SK-N-SH treated with all-trans-retinoic acid at 6 μM for 48 hours (cell line): ENCODE measurements at regions not wholly inside any gene's neighbourhood (a gene's known extent, or its start where the extent isn't known, plus 50 kb on each side); places are given as distances from the start of the nearest gene placed in this dataset.

ENCODE experiments used
- ATAC-seq: fragments of 200-7000 bp; cut with Tn5 transposase; 3 replicates; pipeline ENCODE4 v1.9.1; 2020; ENCODE audit warnings: mild to moderate bottlenecking, moderate library complexity
- ARNTL ChIP-seq: fragments of 450-650 bp; formaldehyde crosslinking; IDR thresholded peaks from 2 replicates; pipeline ENCODE4 v1.5.0; 2020; ENCODE audit warnings: low read depth, mild to moderate bottlenecking, moderate library complexity, borderline replicate concordance
- BACH2 ChIP-seq: fragments of 250-450 bp; sonication (Bioruptor Pico); IDR thresholded peaks from 2 replicates; pipeline ENCODE4 v1.9.0; 2021; ENCODE audit warnings: mild to moderate bottlenecking, borderline replicate concordance
- CSDC2 ChIP-seq: fragments of 250-450 bp; sonication (Bioruptor Pico); IDR thresholded peaks from 2 replicates; pipeline ENCODE4 v1.5.0; 2020; ENCODE audit warnings: mild to moderate bottlenecking, moderate library complexity
- ESRRG ChIP-seq: fragments of 250-450 bp; sonication (Bioruptor Pico); IDR thresholded peaks from 2 replicates; pipeline ENCODE4 v1.6.1; 2021; ENCODE audit warnings: mild to moderate bottlenecking
- GLIS3 ChIP-seq: fragments of 250-450 bp; sonication (Bioruptor Pico); IDR thresholded peaks from 2 replicates; pipeline ENCODE4 v1.5.0; 2020; ENCODE audit warnings: mild to moderate bottlenecking, moderate library complexity
- ISL1 ChIP-seq: fragments of 250-450 bp; sonication (Bioruptor Pico); IDR thresholded peaks from 2 replicates; pipeline ENCODE4 v2.1.2; 2022; ENCODE audit warnings: mild to moderate bottlenecking, moderate library complexity
- OSR1 ChIP-seq: fragments of 250-450 bp; sonication (Bioruptor Pico); IDR thresholded peaks from 2 replicates; pipeline ENCODE4 v1.8.0; 2022; ENCODE audit warnings: moderate library complexity, mild to moderate bottlenecking, inconsistent platforms
- PPARA ChIP-seq: fragments of 250-450 bp; sonication (Bioruptor Pico); IDR thresholded peaks from 2 replicates; pipeline ENCODE4 v1.5.0; 2020; ENCODE audit warnings: mild to moderate bottlenecking, borderline replicate concordance
- RARB ChIP-seq: fragments of 250-450 bp; sonication (Bioruptor Pico); IDR thresholded peaks from 2 replicates; pipeline ENCODE4 v1.8.0; 2021; ENCODE audit warnings: mild to moderate bottlenecking, moderate library complexity
- SNAI2 ChIP-seq: fragments of 250-450 bp; sonication (Bioruptor Pico); IDR thresholded peaks from 2 replicates; pipeline ENCODE4 v1.5.0; 2020; ENCODE audit warnings: mild to moderate bottlenecking, moderate library complexity
- TCF4 ChIP-seq: fragments of 250-450 bp; sonication (Bioruptor Pico); IDR thresholded peaks from 2 replicates; pipeline ENCODE4 v1.8.0; 2021; ENCODE audit warnings: mild to moderate bottlenecking, moderate library complexity, borderline replicate concordance
- TOX ChIP-seq: fragments of 250-450 bp; sonication (Bioruptor Pico); IDR thresholded peaks from 2 replicates; pipeline ENCODE4 v1.8.0; 2021; ENCODE audit warnings: mild to moderate bottlenecking, moderate library complexity, borderline replicate concordance
- ZFP3 ChIP-seq: fragments of 250-450 bp; sonication (Bioruptor Pico); IDR thresholded peaks from 2 replicates; pipeline ENCODE4 v1.5.0; 2020; ENCODE audit warnings: mild to moderate bottlenecking, moderate library complexity
- ZFP30 ChIP-seq: fragments of 450-650 bp; formaldehyde crosslinking; IDR thresholded peaks from 2 replicates; pipeline ENCODE4 v1.5.0; 2022; ENCODE audit warnings: mild to moderate bottlenecking, moderate library complexity
- ZNF565 ChIP-seq: fragments of 450-650 bp; formaldehyde crosslinking; conservative IDR thresholded peaks from 2 replicates; pipeline ENCODE4 v1.5.0; 2020; ENCODE audit warnings: low read depth, mild to moderate bottlenecking, moderate library complexity
- ZNF70 ChIP-seq: fragments of 450-650 bp; formaldehyde crosslinking; IDR thresholded peaks from 2 replicates; pipeline ENCODE4 v1.5.0; 2020; ENCODE audit warnings: mild to moderate bottlenecking, moderate library complexity
- ZNF8 ChIP-seq: fragments of 450-650 bp; formaldehyde crosslinking; IDR thresholded peaks from 2 replicates; pipeline ENCODE4 v1.5.0; 2020; ENCODE audit warnings: mild to moderate bottlenecking, moderate library complexity
- TF ChIP-seq, protein P1 (sequence below): fragments of 250-450 bp; sonication (Bioruptor Pico); IDR thresholded peaks from 2 replicates; pipeline ENCODE4 v1.8.0; 2020; ENCODE audit warnings: mild to moderate bottlenecking, moderate library complexity, borderline replicate concordance
- TF ChIP-seq, protein P2 (sequence below): fragments of 250-450 bp; sonication (Bioruptor Pico); IDR thresholded peaks from 2 replicates; pipeline ENCODE4 v1.8.0; 2021; ENCODE audit warnings: low read depth, mild to moderate bottlenecking, moderate library complexity, borderline replicate concordance
- TF ChIP-seq, protein P3 (sequence below): fragments of 250-450 bp; sonication (Bioruptor Pico); IDR thresholded peaks from 2 replicates; pipeline ENCODE4 v1.5.1; 2021; ENCODE audit warnings: mild to moderate bottlenecking, moderate library complexity

DNA sequence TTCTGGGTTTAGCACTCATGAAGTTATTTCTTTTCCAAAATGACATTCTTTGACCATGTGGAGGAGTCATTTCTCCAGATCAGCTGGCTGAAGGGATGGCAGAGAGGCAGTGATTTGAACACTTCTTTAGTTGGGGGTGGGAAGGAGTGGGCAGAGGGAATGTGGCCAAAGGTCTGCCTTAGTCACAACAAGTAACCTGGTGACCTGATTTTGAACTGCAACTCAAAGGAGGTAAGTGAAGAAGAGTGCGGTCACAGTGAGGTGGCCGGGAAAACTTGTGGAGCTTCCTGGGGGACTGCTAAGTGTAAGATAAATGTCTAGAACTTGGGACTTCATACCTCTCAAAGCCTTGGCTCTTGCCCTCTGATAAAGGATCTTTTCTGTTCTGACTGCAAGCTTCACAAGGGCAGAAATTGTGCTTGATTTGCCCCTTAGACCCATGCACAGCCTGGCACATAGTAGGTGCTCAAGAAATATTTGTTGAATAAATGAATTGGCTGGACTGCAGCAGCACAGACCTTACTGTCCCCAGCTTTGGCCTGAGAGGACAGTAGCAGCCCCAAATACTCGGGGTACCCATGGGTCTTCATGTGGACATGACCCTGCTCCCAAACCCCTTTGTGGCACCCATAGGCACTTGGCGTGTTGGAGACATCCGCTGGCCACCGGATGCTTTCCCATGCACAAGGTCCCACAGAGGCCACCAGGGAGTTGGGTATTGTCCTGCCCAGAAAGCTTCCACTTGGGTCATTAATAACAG lies 99.0 kb upstream of the ALX4 start:
- ATAC-seq, result no peak
- no peak for TF ChIP-seq ESRRG
- TF ChIP-seq CSDC2 (CRISPR knock-in tag), result no peak
- no peak for TF ChIP-seq TOX (CRISPR knock-in tag)
- TF ChIP-seq ARNTL (CRISPR knock-in tag), result no peak
- no peak for TF ChIP-seq ZNF8 (CRISPR knock-in tag)
- no peak for TF ChIP-seq ZFP30 (CRISPR knock-in tag)
- TF ChIP-seq, all 23 proteins: peak for 0

DNA sequence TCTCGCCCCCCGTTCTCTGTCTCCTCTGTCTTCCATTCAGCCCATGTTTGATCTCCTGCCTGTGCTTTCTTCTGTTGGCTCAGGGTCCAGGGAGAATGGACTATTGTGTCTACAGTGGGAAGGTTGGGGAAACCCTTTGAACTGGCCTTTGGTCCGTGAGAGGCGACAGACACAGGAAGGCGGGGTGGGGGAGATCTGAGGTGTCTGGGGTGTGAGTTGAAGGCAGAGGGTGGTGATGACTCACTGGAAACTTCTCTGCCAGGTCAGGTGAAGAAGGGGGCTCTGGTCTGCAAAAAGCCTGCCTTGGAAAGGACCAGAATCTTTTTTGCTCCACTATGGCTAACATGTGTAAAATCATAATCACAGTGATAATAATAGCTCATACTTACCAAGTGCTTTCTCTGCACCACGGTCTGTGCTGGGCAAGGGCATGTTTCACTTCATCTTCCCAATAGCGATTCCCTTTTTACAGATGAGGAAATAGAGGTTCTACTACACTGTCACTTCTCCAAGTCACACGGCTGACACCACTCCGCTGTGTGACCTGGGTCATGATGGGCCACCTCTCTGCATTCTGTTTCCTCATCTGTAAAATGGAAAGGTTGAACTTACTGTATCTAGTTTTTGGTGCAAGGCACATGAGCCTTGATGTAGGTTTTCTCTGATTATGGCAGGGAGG lies 99.8 kb upstream of the ALX4 start:
- TF ChIP-seq, protein P1, sequence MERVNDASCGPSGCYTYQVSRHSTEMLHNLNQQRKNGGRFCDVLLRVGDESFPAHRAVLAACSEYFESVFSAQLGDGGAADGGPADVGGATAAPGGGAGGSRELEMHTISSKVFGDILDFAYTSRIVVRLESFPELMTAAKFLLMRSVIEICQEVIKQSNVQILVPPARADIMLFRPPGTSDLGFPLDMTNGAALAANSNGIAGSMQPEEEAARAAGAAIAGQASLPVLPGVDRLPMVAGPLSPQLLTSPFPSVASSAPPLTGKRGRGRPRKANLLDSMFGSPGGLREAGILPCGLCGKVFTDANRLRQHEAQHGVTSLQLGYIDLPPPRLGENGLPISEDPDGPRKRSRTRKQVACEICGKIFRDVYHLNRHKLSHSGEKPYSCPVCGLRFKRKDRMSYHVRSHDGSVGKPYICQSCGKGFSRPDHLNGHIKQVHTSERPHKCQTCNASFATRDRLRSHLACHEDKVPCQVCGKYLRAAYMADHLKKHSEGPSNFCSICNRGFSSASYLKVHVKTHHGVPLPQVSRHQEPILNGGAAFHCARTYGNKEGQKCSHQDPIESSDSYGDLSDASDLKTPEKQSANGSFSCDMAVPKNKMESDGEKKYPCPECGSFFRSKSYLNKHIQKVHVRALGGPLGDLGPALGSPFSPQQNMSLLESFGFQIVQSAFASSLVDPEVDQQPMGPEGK (CRISPR knock-in tag), result no peak
- TF ChIP-seq OSR1 (CRISPR knock-in tag) (no peak), ZNF565 (no peak)
- ATAC-seq, result no peak

DNA sequence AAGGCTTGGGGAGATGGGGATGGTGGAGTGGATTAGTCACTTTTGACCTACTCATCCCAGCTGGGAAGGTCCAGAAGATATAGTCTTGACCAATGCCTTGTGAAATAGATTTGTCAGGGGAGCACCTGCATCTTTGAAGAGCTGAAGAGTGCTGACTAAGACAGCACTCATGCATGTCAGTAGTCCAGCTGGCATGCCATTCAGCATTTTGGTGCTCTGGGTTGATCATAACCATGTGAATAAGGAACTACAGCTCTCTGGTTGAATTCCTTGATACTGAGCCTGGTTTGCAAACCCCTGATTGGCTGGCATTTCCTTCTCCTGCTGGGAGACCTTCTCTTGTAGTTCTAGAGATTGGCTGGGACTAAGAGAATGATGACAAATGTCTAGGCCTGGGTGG lies 106.8 kb upstream of the ALX4 start:
- no peak for ATAC-seq

DNA sequence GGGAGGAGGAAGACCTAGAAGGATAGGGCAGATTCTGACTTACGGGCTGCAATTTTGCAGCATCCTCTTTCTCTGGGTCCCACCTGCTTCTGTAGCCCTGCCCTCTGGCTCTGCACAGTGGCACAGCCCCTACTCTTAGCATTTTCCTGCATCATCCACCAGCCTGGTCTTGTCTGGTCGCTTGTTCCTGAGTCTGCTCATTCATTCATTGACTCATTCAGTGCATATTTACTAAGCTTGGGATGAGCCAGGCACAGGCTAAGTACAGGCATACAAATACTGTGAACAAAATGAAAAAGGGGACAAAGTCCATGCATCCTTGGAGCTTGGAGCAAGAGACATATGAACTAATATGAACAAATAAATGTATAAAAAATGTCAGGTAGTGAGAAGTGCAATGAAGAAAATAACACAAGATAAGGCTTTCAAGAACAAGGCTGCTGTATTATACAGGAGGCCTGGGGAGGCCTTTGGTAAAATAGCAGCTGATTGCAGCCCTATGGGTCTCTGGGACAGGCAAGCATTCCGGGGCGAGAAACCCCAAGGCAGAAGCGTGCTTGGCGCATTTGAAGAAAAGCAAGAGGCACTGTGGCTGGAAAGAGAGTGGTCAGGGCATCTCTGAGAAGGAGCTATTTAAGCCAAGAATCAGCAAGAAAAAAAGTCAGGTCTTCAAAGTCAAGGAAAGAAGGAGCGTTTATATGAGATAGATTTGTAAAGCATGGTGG lies 108.0 kb upstream of the ALX4 start:
- no peak for ATAC-seq
- TF ChIP-seq, protein P1 (CRISPR knock-in tag), result no peak
- no peak for TF ChIP-seq CSDC2 (CRISPR knock-in tag)
- TF ChIP-seq GLIS3 (CRISPR knock-in tag), result no peak
- no peak for TF ChIP-seq PPARA (CRISPR knock-in tag)
- no peak for TF ChIP-seq ARNTL (CRISPR knock-in tag)
- TF ChIP-seq SNAI2 (CRISPR knock-in tag), result no peak
- TF ChIP-seq ZFP3 (CRISPR knock-in tag), result no peak
- TF ChIP-seq, protein P2, sequence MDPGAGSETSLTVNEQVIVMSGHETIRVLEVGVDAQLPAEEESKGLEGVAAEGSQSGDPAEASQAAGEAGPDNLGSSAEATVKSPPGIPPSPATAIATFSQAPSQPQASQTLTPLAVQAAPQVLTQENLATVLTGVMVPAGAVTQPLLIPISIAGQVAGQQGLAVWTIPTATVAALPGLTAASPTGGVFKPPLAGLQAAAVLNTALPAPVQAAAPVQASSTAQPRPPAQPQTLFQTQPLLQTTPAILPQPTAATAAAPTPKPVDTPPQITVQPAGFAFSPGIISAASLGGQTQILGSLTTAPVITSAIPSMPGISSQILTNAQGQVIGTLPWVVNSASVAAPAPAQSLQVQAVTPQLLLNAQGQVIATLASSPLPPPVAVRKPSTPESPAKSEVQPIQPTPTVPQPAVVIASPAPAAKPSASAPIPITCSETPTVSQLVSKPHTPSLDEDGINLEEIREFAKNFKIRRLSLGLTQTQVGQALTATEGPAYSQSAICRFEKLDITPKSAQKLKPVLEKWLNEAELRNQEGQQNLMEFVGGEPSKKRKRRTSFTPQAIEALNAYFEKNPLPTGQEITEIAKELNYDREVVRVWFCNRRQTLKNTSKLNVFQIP (CRISPR knock-in tag), result no peak
- no peak for TF ChIP-seq TOX (CRISPR knock-in tag)
- TF ChIP-seq ESRRG, result no peak
- no peak for TF ChIP-seq ZNF8 (CRISPR knock-in tag)
- TF ChIP-seq ZNF565, result no peak
- no peak for TF ChIP-seq TCF4 (CRISPR knock-in tag)
- TF ChIP-seq BACH2 (CRISPR knock-in tag), result no peak
- TF ChIP-seq ZFP30 (CRISPR knock-in tag), result no peak
- no peak for TF ChIP-seq ZNF70 (CRISPR knock-in tag)

More for the DNA sequence above, 106.8 kb upstream of the ALX4 start:
- TF ChIP-seq RARB (CRISPR knock-in tag) (no peak), BACH2 (CRISPR knock-in tag) (no peak), ZNF8 (CRISPR knock-in tag) (no peak), ZFP3 (CRISPR knock-in tag) (no peak), GLIS3 (CRISPR knock-in tag) (no peak), ISL1 (no peak), TOX (CRISPR knock-in tag) (no peak), TCF4 (CRISPR knock-in tag) (no peak)
- TF ChIP-seq, protein P1 (CRISPR knock-in tag), result no peak
- TF ChIP-seq, protein P3, sequence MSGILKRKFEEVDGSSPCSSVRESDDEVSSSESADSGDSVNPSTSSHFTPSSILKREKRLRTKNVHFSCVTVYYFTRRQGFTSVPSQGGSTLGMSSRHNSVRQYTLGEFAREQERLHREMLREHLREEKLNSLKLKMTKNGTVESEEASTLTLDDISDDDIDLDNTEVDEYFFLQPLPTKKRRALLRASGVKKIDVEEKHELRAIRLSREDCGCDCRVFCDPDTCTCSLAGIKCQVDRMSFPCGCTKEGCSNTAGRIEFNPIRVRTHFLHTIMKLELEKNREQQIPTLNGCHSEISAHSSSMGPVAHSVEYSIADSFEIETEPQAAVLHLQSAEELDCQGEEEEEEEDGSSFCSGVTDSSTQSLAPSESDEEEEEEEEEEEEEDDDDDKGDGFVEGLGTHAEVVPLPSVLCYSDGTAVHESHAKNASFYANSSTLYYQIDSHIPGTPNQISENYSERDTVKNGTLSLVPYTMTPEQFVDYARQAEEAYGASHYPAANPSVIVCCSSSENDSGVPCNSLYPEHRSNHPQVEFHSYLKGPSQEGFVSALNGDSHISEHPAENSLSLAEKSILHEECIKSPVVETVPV, result no peak
